Inflammatory macrophage treated with lipopolysaccharide for 1 hour (primary cell): ENCODE measurements at regions not wholly inside any gene's neighbourhood (a gene's known extent, or its start where the extent isn't known, plus 50 kb on each side); places are given as distances from the start of the nearest gene placed in this dataset.
"Not testable (repeated sequence)": the region's sequence is repeated elsewhere in the genome, so short reads cannot be mapped to it uniquely, and the experiment has no call there.

Experiments used
- DNase-seq, 2 donors: peaks; one replicate each; pipeline ENCODE4 v3.0.0-alpha.2; 2020 to 2022

- DNase-seq: no peak
Observed at GRCh38 chr6:20263059-20263458, 50.8 kb upstream of the MBOAT1 start.

DNA sequence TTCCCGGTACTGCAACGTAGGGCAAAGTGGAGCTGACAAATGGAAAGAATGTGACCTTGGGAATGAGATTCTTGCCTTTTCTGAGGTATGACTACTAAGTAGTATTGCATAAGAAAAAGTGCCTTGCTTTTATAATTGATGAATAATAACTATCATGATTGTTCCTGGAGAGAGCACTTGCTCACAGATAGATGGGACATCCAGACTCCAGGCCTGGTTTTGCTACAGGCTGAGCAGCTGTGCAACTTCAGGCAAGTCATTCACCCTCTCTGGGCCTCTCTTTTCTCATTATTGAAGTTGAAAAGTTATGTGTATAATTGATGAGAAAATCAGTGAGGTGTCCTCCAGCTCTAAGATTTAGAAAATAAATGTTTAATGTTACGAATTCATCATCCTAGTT, 53.6 kb upstream of the MBOAT1 start:
- no peak for DNase-seq

DNA sequence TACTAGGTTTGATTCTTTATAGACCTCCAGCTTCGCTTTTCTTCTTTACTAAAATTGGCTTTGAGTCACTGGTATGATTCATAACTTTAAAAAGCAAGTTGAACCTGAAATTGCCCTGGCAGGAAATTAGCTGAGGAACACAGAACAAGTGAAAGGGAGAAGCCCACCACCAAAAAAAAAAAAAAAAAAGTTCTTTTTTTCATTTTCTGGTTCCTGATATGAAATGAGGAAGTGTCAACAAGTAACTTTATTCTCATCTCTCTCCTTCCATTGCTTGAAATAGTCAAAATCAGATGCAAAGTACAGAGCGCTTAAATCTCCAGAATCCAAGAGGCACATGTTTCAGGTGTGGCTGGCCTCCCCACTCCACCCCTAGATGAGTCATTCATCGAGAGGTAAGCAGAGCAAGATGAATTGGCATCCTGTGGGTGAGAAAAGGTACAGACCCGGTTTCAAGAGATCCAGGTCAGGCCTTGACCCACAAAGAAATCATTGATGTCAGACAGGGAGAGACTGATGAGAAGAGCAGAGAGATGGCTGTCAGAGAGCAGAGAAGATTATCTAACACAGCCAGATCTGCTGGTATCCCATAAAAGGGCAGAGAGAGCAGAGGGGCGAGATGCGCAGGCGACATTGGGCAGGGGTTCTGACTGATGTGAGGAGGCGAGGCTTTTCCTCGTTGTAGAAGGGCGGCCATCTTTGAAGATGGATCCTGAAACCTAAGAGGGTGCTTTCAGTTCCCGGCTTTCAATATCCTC, 54.8 kb upstream of the MBOAT1 start:
- DNase-seq: peak in 1 of 2 donors; percentile 14

GRCh38 chr6:20269181-20269580, 56.9 kb upstream of the MBOAT1 start:
- DNase-seq: no peak

- DNase-seq: no peak
Observed at GRCh38 chr6:20271818-20272217, 59.5 kb upstream of the MBOAT1 start.

GRCh38 chr6:20274137-20274536, 61.9 kb upstream of the MBOAT1 start:
- no peak for DNase-seq

DNA sequence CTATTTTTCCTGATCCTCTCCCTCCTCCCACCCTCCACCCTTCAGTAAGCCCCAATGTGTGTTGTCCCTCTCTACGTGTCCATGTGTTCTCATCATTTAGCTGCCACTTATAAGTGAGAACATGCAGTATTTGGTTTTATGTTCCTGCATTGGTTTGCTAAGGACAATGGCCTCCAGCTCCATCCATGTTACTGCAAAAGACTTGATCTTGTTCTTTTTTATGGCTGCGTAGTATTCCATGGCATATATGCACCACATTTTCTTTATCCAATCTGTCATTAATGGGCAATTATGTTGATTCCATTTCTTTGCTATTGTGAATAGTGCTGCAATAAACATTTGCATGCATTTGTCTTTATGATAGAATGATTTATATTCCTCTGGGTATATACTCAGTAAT, 63.6 kb upstream of the MBOAT1 start:
- DNase-seq: not testable (repeated sequence)

DNA sequence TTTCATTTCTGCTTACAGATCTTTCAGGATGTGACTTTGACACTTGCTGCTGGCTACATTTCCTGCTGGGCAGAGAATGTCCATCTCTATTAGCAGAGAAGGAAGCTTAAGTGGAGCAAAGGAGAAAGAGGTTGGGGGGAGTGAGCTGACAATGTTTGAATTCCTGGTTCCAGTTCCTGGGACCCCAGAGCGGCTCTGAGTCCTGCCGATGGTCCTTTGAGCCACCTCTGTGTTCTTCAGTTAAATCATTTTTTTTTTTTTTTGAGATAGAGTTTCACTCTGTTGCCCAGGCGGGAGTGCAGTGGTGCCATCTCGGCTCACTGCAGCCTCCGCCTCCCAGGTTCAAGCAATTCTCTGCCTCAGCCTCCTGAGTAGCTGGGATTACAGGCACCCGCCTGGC, 65.5 kb upstream of the MBOAT1 start:
- not testable (repeated sequence) for DNase-seq

- no peak for DNase-seq
Observed at GRCh38 chr6:20279051-20279450, 66.8 kb upstream of the MBOAT1 start.

GRCh38 chr6:20279608-20280287, 67.5 kb upstream of the MBOAT1 start:
- no peak for DNase-seq

- DNase-seq: no peak
Observed at GRCh38 chr6:20280288-20280621, 68.0 kb upstream of the MBOAT1 start.

- DNase-seq: no peak
Observed at GRCh38 chr6:20284672-20285071, 72.4 kb upstream of the MBOAT1 start.

- no peak for DNase-seq
Observed at GRCh38 chr6:20286968-20287565, 74.8 kb upstream of the MBOAT1 start.

DNA sequence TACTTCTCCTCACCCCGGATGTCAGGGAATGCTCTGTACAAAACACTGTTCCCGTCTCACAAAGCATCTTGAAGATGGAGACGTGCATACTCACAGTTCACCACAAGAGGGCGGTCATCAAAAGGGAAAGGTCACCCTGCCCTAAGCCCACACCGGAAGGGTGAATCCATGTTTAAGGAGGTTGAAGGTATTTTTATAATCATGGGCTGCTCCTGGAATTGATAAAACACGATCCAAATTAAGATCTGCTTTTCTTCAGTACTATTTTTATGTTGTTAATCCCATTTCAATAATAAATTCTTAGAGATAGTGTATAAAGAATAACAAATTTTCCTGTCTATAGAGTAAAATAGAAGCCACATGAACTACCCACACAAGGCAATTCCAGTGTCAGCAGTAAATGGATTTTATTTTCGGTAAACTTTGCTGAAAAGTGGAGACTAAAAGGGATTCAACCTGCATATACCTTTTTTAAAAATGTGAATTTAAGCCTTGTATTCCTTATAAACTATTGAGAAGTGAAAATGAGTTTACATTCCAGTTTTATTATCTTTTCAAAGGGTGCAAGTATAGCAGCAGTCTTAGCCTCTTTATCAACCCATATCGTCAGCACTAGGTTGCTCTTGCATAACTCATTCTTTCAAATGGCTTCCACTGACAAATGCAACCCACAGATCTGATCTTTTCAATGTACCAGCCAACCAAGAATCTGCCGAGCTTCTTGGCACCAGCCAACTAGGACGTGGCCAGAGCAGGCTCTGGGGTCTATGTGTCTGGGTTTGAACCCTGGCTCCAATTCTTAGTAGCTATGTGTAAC, 79.7 kb upstream of the MBOAT1 start:
- DNase-seq: peak; percentile 71 to 95

- DNase-seq: no peak
Observed at GRCh38 chr6:20292905-20293304, 80.6 kb upstream of the MBOAT1 start.

- no peak for DNase-seq
Observed at GRCh38 chr6:20301256-20301655, 89.0 kb upstream of the MBOAT1 start.

DNA sequence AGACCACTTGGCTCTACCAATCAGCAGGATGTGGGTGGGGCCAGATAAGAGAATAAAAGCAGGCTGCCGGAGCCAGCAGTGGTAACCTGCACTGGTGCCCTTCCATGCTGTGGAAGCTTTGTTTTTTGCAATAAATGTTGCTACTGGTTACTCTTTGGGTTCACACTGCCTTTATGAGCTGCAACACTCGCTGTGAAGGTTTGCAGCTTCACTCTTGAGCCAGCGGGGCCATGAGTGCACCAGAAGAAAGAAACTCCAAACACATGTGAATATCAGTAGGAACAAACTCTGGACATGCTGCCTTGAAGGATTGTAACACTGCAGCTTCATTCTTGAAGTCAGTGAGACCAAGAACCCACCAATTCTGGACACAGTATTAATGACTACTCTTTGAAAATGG, 89.9 kb upstream of the MBOAT1 start:
- no peak for DNase-seq

DNA sequence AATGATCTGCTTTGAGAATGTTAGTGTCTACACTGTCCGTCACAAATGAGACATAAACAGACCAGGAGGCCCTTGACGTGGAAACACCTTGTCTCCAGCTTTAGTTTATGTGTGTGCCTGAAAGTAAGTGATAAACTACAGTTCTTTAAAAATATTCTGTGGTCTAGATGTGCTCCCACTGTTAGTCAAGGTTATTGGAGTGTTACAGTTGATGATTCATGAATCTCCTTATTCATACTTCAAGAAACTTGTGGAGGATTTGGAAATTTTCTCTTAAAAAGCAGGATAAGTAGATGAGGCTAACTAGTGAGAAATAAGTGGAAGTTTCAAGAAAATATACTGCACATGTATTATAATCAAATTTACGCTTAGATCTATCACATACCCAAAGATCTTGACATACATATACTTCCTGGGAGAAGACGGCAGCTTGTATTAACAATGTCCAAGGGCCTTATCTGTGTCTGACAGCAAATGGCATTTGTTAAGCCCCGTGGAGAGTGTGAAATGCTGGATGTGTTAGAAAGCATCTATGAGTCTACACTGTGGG, 90.5 kb upstream of the MBOAT1 start:
- no peak for DNase-seq

DNA sequence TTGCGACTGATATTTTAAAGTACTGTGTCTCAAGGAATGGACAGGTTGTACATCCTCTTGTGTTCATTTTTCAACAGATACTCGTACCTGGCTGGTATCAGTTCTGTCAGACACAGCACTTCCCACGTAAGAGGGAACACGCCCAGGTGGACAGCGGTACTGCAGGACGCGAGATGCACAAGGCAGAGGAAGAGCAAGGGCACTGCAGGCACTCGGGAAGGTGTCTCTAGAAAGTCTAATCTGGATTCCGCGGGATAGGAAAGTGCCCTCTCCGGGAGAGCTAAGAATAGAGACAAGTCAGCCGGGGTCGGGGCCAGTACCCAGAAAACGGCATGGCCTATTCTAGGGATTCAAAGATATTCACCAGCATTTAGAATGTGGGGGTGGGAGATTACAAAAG, 94.2 kb upstream of the MBOAT1 start:
- no peak for DNase-seq

DNA sequence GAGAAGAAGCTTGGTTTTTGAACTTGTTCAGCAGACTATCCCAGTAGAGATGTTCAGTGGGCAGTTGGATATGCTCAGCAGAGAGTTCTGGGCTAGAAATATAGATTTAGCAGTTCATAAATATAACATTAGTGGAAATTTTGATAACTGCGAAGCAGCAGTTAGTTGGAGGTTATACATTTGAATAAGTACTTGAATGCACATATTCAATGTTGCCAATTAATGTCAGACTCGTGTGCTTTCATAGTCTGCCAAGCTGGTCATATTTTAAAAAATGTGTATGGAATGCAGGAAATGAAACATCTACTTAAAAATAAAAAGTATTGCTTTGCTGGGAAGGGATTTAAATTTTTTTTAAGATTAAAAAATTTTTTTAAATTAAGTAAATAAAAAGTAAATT, 92.5 kb upstream of the E2F3 start:
- DNase-seq: no peak

DNA sequence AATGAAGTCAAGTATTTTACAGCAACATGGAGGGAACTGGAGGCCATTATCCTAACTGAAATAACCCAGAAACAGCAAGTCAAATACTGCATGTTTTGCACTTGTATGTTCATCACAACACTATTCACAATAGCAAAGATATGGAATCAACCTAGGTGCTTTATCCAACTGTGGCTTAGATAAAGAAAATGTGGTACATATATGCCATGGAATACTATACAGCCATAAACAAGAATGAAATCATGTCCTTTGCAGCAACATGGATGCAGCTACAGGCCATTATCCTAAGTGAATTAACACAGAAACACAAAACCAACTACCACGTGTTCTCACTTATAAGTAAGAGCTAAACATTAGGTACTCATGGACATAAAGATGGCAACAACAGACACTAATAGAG, 91.5 kb upstream of the E2F3 start:
- no peak for DNase-seq

DNA sequence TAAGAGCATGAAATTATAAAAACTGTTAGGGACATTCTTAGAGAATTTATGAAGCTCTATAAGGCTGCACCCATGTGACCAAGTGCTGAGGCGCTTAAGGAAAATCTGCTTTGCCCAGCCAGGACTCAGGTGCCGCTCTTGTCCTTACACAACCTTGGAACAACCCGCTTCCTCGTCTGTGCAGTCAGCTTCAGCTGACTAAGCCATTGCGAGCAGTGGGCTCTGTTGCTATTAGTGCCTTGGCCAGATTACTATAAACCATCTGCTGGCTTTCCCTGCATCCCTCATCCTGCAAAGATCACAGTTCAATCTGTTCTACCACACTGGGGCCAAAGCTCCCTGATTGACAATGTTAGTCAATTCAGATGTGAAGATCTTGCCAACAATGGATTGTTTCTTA, 89.1 kb upstream of the E2F3 start:
- DNase-seq: peak in 1 of 2 donors; percentile 31

DNA sequence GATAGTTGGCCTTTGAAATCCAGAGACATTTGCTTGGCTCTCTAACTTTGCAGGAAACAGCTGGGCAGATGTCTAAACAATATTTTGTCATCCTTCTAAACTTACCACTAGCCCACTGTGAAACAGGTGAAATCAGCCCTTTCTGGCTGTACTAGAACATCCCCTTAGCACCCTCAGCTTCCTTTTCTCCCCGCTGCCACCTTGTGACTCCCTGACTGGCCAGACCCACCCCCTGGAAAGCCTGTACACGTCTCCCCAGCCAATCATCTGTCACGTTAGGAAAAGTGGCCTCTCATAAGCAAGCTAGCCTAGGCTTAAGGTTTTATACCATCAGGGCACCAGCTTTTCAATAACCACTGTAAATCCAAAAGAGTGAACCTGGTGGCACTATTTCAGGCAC, 88.6 kb upstream of the E2F3 start:
- DNase-seq: peak in 1 of 2 donors; percentile 13
